ENCODE measurements at regions not wholly inside any gene's neighbourhood (a gene's known extent, or its start where the extent isn't known, plus 50 kb on each side); places are given as distances from the start of the nearest gene placed in this dataset.

GRCh38 chr12:128164533-128164932 lies 102.4 kb upstream of the TMEM132C start:
- Histone ChIP-seq H2AFZ (ENCODE audit: low read length) (no peak overlapping the region), H3K36me3 (ENCODE audit: insufficient read depth, low read length) (no peaks in the 10 kb centered on the region), H3K9me2 (ENCODE audit: insufficient read depth, low read length) (no peaks in the 10 kb centered on the region), H3K4me3 (ENCODE audit: low read depth, low read length, poor library complexity, severe bottlenecking) (no peak overlapping the region), H3K27ac (ENCODE audit: low read depth, low read length, poor library complexity, severe bottlenecking) (no peak overlapping the region), H3K79me2 (ENCODE audit: insufficient read depth, low read depth, low read length) (no peaks in the 10 kb centered on the region), H3K9me3 (ENCODE audit: low read length) (no peaks in the 10 kb centered on the region), H3K4me1 (ENCODE audit: insufficient read depth, low read length, poor library complexity, severe bottlenecking) (no peaks in the 10 kb centered on the region), H3K4me2 (ENCODE audit: low read length) (no peak overlapping the region), H4K20me1 (ENCODE audit: insufficient read depth, low read length) (no peaks in the 10 kb centered on the region)
- no peak for DNase-seq (ENCODE audit: low spot score)
- TF ChIP-seq, protein P1, sequence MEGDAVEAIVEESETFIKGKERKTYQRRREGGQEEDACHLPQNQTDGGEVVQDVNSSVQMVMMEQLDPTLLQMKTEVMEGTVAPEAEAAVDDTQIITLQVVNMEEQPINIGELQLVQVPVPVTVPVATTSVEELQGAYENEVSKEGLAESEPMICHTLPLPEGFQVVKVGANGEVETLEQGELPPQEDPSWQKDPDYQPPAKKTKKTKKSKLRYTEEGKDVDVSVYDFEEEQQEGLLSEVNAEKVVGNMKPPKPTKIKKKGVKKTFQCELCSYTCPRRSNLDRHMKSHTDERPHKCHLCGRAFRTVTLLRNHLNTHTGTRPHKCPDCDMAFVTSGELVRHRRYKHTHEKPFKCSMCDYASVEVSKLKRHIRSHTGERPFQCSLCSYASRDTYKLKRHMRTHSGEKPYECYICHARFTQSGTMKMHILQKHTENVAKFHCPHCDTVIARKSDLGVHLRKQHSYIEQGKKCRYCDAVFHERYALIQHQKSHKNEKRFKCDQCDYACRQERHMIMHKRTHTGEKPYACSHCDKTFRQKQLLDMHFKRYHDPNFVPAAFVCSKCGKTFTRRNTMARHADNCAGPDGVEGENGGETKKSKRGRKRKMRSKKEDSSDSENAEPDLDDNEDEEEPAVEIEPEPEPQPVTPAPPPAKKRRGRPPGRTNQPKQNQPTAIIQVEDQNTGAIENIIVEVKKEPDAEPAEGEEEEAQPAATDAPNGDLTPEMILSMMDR (conservative IDR thresholded peaks at IDR 0.05; ENCODE audit: low read length) = no peak
- no peak for TF ChIP-seq EZH2phosphoT487 (IDR thresholded peaks at IDR 0.05; ENCODE audit: borderline replicate concordance, low read depth, low read length)
- CTCF ChIA-PET (ENCODE audit: unreplicated experiment) = no interaction called here
- no TSS peak for BruUV-seq (replicated peaks)
- POLR2A ChIA-PET = interaction anchor here (0.6 kb wide), 1 partner anchor 430 kb away, joined by 3 read pairs; no protein-coding TSS in a partner anchor
- intact Hi-C loops (cut with micrococcal nuclease; ENCODE audit: unreplicated experiment) = no loop called here

GRCh38 chr12:128165387-128165786 lies 101.6 kb upstream of the TMEM132C start:
- no peaks in the 10 kb centered on the region for H3K36me3 ChIP-seq (ENCODE audit: insufficient read depth, low read length)
- no peak overlapping the region for H2AFZ ChIP-seq (ENCODE audit: low read length)
- no peak overlapping the region for H3K4me3 ChIP-seq (ENCODE audit: low read depth, low read length, poor library complexity, severe bottlenecking)
- intact Hi-C loops (cut with micrococcal nuclease; ENCODE audit: unreplicated experiment) = no loop called here
- no peaks in the 10 kb centered on the region for H3K4me1 ChIP-seq (ENCODE audit: insufficient read depth, low read length, poor library complexity, severe bottlenecking)
- no peak overlapping the region for H3K27ac ChIP-seq (ENCODE audit: low read depth, low read length, poor library complexity, severe bottlenecking)
- CTCF ChIA-PET (ENCODE audit: unreplicated experiment) = no interaction called here
- BruUV-seq (replicated peaks) = no TSS peak
- H3K9me3 ChIP-seq (ENCODE audit: low read length) = no peaks in the 10 kb centered on the region
- H4K20me1 ChIP-seq (ENCODE audit: insufficient read depth, low read length) = no peaks in the 10 kb centered on the region
- H3K79me2 ChIP-seq (ENCODE audit: insufficient read depth, low read depth, low read length) = no peaks in the 10 kb centered on the region
- no peak for DNase-seq (ENCODE audit: low spot score)
- POLR2A ChIA-PET = no interaction called here
- TF ChIP-seq, protein P1 (conservative IDR thresholded peaks at IDR 0.05; ENCODE audit: low read length) = no peak
- TF ChIP-seq EZH2phosphoT487 (IDR thresholded peaks at IDR 0.05; ENCODE audit: borderline replicate concordance, low read depth, low read length) = no peak
- H3K9me2 ChIP-seq (ENCODE audit: insufficient read depth, low read length) = no peaks in the 10 kb centered on the region
- no peak overlapping the region for H3K4me2 ChIP-seq (ENCODE audit: low read length)

- Histone ChIP-seq H3K9me3 (ENCODE audit: low read length) (no peaks in the 10 kb centered on the region), H4K20me1 (ENCODE audit: insufficient read depth, low read length) (no peaks in the 10 kb centered on the region), H3K36me3 (ENCODE audit: insufficient read depth, low read length) (no peaks in the 10 kb centered on the region), H3K4me2 (ENCODE audit: low read length) (no peak overlapping the region), H3K4me3 (ENCODE audit: low read depth, low read length, poor library complexity, severe bottlenecking) (no peak overlapping the region), H2AFZ (ENCODE audit: low read length) (no peak overlapping the region), H3K27ac (ENCODE audit: low read depth, low read length, poor library complexity, severe bottlenecking) (no peak overlapping the region), H3K4me1 (ENCODE audit: insufficient read depth, low read length, poor library complexity, severe bottlenecking) (no peaks in the 10 kb centered on the region), H3K9me2 (ENCODE audit: insufficient read depth, low read length) (no peaks in the 10 kb centered on the region), H3K79me2 (ENCODE audit: insufficient read depth, low read depth, low read length) (no peaks in the 10 kb centered on the region)
- no peak for TF ChIP-seq EZH2phosphoT487 (IDR thresholded peaks at IDR 0.05; ENCODE audit: borderline replicate concordance, low read depth, low read length)
- TF ChIP-seq, protein P1 (conservative IDR thresholded peaks at IDR 0.05; ENCODE audit: low read length) = no peak
- no peak for DNase-seq (ENCODE audit: low spot score)
- BruUV-seq (replicated peaks) = no TSS peak
- POLR2A ChIA-PET = no interaction called here
- CTCF ChIA-PET (ENCODE audit: unreplicated experiment) = no interaction called here
- intact Hi-C loops (cut with micrococcal nuclease; ENCODE audit: unreplicated experiment) = no loop called here
These were observed 98.7 kb upstream of the TMEM132C start for GRCh38 chr12:128168273-128168672.
